Fibroblast of skin of back (primary cell): ENCODE measurements at regions not wholly inside any gene's neighbourhood (a gene's known extent, or its start where the extent isn't known, plus 50 kb on each side); places are given as distances from the start of the nearest gene placed in this dataset.
"Not testable (repeated sequence)": the region's sequence is repeated elsewhere in the genome, so short reads cannot be mapped to it uniquely, and the experiment has no call there.

Source experiments
- DNase-seq: peaks from one replicate; pipeline ENCODE4 v3.0.0-alpha.2; 2013

GRCh38 chr16:65829076-65829475 lies 537.4 kb upstream of the CDH5 start:
- DNase-seq: no peak

- DNase-seq: no peak
These were observed 538.2 kb upstream of the CDH5 start for GRCh38 chr16:65828296-65828695.

- DNase-seq: no peak
These were observed 539.3 kb upstream of the CDH5 start for GRCh38 chr16:65827231-65827630.

GRCh38 chr16:65825191-65825856 lies 541.2 kb upstream of the CDH5 start:
- no peak for DNase-seq

GRCh38 chr16:65822148-65822547 lies 544.3 kb upstream of the CDH5 start:
- no peak for DNase-seq

- DNase-seq: no peak
These were observed 547.2 kb upstream of the CDH5 start for GRCh38 chr16:65819136-65819898.

GRCh38 chr16:65817799-65818198 lies 548.7 kb upstream of the CDH5 start:
- DNase-seq: no peak

GRCh38 chr16:65817066-65817465 lies 549.4 kb upstream of the CDH5 start:
- no peak for DNase-seq

- DNase-seq: no peak
These were observed 549.9 kb upstream of the CDH5 start for GRCh38 chr16:65816556-65816955.

GRCh38 chr16:65815707-65816106 lies 550.8 kb upstream of the CDH5 start:
- no peak for DNase-seq

- not testable (repeated sequence) for DNase-seq
These were observed 552.6 kb upstream of the CDH5 start for GRCh38 chr16:65813879-65814278.

- DNase-seq: no peak
These were observed 556.9 kb upstream of the CDH5 start for GRCh38 chr16:65809627-65810026.

GRCh38 chr16:65808790-65809189 lies 557.7 kb upstream of the CDH5 start:
- DNase-seq: no peak

GRCh38 chr16:65807858-65808257 lies 558.6 kb upstream of the CDH5 start:
- DNase-seq: no peak

GRCh38 chr16:65805704-65806103 lies 560.8 kb upstream of the CDH5 start:
- not testable (repeated sequence) for DNase-seq

GRCh38 chr16:65796481-65796880 lies 570.0 kb upstream of the CDH5 start:
- no peak for DNase-seq

GRCh38 chr16:65794973-65795372 lies 571.5 kb upstream of the CDH5 start:
- DNase-seq: no peak

- DNase-seq: no peak
These were observed 572.7 kb upstream of the CDH5 start for GRCh38 chr16:65793781-65794180.

GRCh38 chr16:65790768-65791167 lies 575.7 kb upstream of the CDH5 start:
- no peak for DNase-seq

GRCh38 chr16:65789161-65789945 lies 577.1 kb upstream of the CDH5 start:
- no peak for DNase-seq

- DNase-seq: no peak
These were observed 577.9 kb upstream of the CDH5 start for GRCh38 chr16:65788434-65789140.

- DNase-seq: no peak
These were observed 578.6 kb upstream of the CDH5 start for GRCh38 chr16:65787921-65788320.

GRCh38 chr16:65786916-65787315 lies 579.6 kb upstream of the CDH5 start:
- no peak for DNase-seq
